WI38 (cell line): ENCODE measurements at regions not wholly inside any gene's neighbourhood (a gene's known extent, or its start where the extent isn't known, plus 50 kb on each side); places are given as distances from the start of the nearest gene placed in this dataset.

Source experiments
- H3K4me3 ChIP-seq: 2 replicates; pipeline ENCODE4 v1.5.1; 2011; ENCODE audit warnings: low read depth, mild to moderate bottlenecking, control low read depth, low read length
- TF ChIP-seq, protein P1 (sequence below): IDR thresholded peaks from 2 replicates; pipeline ENCODE4 v1.5.1; 2012; ENCODE audit warnings: low read depth, mild to moderate bottlenecking, control low read depth, low read length

- TF ChIP-seq, protein P1, sequence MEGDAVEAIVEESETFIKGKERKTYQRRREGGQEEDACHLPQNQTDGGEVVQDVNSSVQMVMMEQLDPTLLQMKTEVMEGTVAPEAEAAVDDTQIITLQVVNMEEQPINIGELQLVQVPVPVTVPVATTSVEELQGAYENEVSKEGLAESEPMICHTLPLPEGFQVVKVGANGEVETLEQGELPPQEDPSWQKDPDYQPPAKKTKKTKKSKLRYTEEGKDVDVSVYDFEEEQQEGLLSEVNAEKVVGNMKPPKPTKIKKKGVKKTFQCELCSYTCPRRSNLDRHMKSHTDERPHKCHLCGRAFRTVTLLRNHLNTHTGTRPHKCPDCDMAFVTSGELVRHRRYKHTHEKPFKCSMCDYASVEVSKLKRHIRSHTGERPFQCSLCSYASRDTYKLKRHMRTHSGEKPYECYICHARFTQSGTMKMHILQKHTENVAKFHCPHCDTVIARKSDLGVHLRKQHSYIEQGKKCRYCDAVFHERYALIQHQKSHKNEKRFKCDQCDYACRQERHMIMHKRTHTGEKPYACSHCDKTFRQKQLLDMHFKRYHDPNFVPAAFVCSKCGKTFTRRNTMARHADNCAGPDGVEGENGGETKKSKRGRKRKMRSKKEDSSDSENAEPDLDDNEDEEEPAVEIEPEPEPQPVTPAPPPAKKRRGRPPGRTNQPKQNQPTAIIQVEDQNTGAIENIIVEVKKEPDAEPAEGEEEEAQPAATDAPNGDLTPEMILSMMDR, result no peak
- H3K4me3 ChIP-seq, result no peak overlapping the region
Observed at GRCh38 chr4:162356181-162356580, 192.4 kb upstream of the FSTL5 start.

DNA sequence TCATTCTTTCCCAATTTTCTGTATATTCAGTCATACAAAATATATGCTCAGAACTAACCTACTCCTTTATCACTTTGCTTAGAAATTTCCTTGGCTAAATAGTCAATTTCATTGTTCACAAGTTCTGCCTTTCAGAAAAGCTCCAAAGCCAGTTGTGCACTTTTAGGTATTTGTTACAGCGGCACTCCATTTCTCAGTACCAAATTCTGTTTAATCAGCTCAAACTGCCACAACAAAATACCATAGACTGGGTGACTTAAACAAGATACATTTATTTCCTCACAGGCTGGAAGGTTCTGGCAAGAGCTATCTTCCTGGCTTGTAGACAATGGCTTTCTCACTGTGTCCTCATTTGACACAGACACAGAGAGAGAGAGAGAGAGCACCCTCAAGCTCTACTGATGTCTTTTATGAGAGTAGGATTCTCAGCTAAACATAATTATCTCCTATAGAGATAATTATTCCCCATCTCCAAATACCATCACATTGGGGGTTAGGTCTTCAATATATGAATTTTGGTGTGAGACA lies 188.8 kb upstream of the FSTL5 start:
- TF ChIP-seq, protein P1, result no peak
- no peak overlapping the region for H3K4me3 ChIP-seq

DNA sequence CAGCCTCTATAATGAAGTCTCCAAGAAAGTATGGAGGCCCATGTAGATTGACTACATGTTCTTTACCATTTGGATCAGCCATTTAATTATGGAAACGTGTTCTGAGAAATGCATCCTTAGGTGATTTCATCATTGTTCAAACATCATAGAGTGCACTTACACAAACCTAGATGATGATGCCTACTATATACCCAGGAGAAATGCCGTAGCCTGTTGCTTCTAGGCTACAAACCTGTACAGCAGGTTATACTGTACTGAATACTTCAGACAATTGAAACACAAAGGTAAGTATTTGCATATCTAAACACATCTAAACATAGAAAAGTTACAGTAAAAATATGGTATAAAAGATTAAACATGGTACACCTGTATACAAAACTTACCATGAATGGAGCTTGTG lies 186.5 kb upstream of the FSTL5 start:
- no peak overlapping the region for H3K4me3 ChIP-seq
- TF ChIP-seq, protein P1, result no peak

GRCh38 chr4:162349395-162349794 lies 185.6 kb upstream of the FSTL5 start:
- no peak overlapping the region for H3K4me3 ChIP-seq
- TF ChIP-seq, protein P1, result no peak

DNA sequence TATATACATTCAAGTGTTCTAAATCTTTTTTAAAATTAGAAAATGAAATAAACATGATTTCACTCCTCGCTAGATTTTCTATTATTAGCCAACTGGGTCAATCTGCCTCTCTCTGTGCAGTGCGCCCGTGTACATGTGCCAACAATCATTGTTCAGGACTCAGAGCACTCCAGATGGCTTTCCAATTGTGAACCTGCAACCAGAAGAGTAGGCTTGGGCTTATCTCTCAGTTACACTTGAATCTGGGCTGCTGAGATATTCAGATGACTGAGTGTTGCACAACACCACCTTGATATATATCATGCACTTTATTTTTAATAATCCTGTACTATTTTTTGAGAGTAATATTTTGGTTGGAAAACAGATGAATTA lies 184.0 kb upstream of the FSTL5 start:
- H3K4me3 ChIP-seq, result no peak overlapping the region
- TF ChIP-seq, protein P1, result no peak

DNA sequence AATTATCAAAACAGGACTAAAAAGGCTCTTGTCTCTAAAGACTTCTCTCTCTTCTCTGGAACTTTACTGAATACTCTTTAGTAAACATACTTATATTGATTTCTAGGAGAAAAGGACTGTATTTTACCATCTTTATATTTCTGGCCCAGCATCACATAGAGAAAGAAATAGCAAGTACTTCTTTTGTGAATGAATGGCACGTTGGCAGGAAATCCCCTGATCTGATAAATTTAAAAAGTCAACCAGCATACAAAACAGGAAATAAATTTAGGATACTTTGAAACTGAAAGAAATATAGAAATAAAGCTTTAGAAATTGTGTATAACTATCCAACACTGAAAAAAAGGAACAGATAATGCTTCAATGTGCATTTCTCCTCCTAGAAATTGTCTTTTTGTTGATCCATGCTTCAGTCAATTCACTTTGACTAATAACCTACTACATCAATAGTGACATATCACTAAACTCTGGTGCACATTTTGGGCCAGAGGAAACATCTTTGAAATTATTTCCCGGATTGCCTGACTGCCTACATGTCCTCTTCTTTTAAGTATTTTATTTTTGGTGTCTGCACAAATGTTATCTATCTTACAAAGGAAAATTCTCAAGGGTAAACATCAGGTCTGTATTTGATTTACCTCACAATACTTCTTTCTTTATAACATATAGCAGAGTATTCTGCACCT lies 183.5 kb upstream of the FSTL5 start:
- TF ChIP-seq, protein P1, result no peak
- no peak overlapping the region for H3K4me3 ChIP-seq

DNA sequence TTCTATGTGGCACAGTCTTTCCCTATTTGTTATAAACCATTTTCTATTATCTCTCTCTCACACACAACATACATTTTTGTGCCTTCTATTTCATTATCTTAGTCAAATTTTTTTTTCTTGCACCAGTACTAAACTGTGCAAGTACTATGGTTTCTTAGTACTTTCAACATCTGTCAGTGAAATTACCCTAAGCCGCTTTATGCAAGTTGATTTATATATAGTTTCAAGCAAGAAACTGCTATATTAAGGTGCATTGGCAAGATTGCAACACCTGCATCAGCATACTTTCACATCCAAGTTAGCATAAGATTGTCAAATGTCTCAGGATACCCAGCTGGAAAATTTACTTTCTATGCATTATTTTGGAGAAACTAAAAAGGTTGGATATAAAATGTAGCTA lies 180.2 kb upstream of the FSTL5 start:
- TF ChIP-seq, protein P1, result no peak
- no peak overlapping the region for H3K4me3 ChIP-seq
